GM19025 (cell line): ENCODE measurements at regions not wholly inside any gene's neighbourhood (a gene's known extent, or its start where the extent isn't known, plus 50 kb on each side); places are given as distances from the start of the nearest gene placed in this dataset.
"Not testable (repeated sequence)": the region's sequence is repeated elsewhere in the genome, so short reads cannot be mapped to it uniquely, and the experiment has no call there.

Source experiments
- ATAC-seq: cut with Tn5 transposase; IDR thresholded peaks from one replicate; pipeline ENCODE4 v1.9.1; 2021; ENCODE audit warnings: mild to moderate bottlenecking, low read depth, moderate library complexity; ENCODE audit not compliant: unreplicated experiment

DNA sequence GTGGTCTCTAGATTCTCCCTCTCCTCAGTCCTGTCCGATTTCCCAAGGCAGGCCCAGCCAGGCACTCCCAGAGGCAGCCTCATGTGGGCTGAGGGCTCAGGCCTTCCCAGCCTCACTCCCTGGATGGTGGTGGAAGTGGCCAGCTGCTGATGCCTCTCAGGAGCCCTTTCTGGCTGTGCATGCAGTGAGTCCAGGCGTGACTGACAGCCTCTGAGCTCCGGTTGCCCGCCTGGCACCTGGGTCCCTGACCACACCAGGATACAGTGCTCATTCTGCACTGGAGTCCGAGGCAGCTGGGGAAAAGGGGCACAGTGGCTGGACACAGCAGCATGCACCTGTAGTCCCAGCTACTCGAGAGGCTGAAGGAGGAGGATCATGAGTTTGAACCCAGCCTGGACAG, 132.6 kb downstream of the CUL2 start:
- no peak for ATAC-seq

DNA sequence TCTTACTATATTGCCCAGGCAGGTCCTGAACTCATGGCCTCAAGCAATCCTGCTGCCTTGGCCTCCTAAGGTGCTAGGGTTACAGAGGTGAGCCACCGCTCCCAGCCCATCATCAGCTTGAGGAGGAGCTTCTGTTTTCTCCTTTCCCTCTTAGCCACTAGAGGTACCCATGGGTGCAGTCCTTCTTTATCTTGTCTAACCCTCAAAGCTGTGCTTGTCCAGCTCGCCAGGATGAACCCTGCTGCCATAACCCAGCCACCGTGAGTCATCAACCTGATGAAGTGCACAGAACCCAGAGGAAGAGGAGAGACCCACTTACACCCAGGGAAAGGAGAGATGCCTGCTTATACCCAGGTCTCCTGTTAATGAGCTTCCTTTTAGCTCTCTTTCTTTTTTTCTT, 133.4 kb downstream of the CUL2 start:
- ATAC-seq, result no peak

GRCh38 chr10:34955391-34955790, 134.8 kb downstream of the CUL2 start:
- ATAC-seq, result no peak

DNA sequence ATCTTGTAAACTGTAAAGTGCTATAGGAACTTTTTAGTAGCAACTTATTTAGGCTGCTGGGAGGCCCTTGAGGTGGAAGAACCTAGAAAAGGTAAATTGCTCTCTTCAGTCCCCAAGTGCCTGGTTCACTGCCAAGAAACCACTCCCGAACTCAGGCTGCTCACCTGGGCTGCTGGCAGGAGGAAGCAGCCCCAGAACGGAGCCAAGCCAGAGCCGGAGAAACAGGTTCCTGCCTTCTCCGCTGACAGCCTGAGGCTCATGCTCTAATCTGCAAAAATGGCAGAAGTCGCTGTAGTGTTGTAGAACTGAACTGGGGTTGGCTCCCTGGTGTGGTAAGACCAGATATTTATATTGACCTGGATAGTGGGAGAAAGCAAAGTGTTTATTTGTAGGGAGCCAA, 136.0 kb downstream of the CUL2 start:
- ATAC-seq, result no peak

DNA sequence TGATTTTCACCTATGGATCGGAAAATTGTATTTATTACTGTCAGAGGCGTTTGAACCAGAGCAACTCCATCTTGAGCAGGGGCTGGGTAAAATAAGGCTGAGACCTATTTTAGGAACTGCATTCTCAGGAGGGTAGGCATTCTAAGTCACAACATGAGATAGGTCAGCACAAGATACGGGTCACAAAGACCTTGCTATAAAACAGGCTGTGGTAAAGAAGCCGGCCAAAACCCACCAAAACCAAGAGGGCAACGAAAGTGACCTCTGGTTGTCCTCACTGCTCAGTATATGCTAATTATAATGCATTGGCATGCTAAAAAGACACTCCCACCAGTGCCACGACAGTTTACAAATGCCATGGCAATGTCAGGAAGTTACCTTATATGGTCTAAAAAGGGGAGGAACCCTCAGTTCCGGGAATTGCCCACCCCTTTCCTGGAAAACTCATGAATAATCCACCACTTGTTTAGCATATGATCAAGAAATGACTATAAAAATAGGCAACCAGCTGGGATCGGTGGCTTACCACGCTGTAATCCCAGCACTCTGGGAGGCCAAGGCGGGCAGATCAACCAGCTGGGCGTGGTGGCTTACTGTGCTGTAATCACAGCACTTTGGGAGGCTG, 136.3 kb upstream of the PARD3 start:
- not testable (repeated sequence) for ATAC-seq

- ATAC-seq, result not testable (repeated sequence)
Measured at GRCh38 chr10:34945951-34946522, 130.9 kb upstream of the PARD3 start.

- peak; percentile 81 for ATAC-seq
Measured at GRCh38 chr10:34941471-34942357, 126.6 kb upstream of the PARD3 start.

DNA sequence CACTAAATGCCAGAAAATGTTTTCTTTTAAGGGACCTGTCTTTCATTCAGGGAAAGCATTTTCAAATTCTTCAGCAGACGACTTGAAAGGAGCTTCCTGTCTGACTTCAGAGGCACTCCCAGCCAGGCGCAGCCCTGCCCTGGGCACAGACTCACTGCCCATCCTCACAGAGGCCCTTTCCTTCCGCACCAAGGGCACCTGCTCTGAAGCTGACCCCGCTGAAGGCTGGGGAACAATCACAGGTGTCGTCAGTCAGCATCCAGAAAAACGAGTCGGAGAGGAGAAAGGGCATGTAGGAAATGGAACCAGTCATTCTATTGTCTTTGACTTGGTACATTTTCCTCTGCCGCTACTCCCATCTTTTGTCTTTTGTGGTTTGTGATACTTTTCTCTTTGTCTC, 125.3 kb upstream of the PARD3 start:
- no peak for ATAC-seq

GRCh38 chr10:34938399-34938670, 123.2 kb upstream of the PARD3 start:
- ATAC-seq, result no peak

DNA sequence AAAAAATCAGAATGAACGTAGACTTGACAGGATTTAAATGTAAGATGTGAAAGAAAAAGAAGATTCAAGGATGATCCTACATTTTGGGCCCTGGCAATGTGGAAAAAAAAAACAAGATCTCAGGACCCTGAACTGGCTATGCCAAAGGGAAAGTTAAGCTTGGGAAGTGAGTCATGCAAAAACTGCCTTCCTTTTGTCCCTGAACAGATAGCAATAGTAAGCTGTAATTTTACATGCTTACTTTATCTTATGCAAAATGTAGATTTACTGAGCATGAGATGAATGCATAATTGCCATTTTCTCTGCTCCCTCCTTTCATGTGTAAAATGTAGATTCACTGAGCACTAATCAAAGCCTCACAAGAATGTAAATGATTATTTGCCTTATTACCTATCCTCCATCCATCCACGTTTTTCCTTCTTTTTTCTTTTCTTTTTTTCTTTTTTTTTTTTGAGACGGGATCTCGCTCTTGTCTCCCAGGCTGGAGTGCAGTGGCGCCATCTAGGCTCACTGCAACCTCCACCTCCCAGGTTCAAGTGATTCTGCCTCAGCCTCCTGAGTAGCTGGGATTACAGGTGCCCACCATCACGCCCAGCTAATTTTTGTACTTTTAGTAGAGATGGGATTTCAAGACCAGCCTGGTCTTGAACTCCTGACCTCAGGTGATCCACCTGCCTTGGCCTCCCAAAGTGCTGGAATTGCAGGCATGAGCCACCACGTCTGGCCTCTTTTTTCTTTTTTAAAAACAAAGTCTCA, 122.7 kb upstream of the PARD3 start:
- not testable (repeated sequence) for ATAC-seq

DNA sequence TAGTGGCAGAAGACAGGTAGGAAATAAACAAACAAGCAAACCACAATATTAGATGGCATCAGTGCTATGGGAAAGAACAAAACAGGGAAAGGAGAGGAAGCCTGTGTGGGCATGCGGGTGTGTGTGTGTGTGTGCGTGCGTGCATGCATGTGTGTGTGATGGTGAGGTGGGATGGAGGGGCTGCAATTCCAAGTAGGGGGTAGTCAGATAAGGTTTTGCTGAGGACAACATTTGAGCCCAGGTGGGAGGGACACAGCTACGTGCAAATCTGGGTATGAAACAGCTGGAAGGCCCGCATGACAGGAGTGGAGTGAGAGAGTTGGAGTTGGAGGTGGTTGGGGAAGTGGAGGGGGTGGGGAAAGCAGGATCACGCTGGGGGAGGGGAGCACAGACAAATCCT, 121.0 kb upstream of the PARD3 start:
- no peak for ATAC-seq

DNA sequence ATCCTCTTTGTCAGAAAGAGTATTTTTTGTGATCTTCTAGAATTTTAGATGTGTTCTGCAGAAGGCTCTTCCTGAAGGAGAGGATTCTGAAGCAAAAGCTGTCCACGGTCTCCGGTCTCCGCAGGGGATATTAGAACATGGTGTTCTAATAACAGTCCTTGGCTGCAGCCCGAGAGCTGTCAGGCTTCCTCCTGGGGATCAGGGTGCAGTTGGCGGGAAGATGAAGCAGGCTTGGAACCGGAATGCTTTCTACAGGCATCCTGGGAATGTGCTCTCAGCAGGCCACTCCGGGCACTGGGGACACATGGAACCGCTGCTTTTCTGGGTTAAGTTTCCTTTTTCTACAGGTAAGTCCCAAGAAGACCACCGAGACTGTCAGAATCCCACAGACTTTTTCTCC, 118.6 kb upstream of the PARD3 start:
- no peak for ATAC-seq

DNA sequence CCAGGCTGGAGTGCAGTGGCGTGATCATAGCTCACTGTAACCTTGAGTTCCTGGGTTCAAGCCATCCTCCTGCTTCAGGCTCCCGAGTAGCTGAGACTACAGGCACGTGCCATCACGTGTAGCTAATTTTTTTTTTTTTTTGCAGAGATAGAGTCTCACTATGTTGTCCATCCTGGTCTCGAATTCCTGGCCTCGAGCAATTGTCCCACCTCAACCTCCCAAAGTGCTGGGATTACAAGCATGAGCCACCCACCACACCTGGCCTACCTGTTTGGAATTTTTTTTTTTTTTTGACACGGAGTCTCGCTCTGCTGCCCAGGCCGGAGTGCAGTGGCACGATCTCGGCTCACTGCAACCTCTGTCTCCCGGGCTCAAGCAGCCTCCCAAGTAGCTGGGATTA, 117.1 kb upstream of the PARD3 start:
- no peak for ATAC-seq

GRCh38 chr10:34931216-34931615, 116.1 kb upstream of the PARD3 start:
- no peak for ATAC-seq

DNA sequence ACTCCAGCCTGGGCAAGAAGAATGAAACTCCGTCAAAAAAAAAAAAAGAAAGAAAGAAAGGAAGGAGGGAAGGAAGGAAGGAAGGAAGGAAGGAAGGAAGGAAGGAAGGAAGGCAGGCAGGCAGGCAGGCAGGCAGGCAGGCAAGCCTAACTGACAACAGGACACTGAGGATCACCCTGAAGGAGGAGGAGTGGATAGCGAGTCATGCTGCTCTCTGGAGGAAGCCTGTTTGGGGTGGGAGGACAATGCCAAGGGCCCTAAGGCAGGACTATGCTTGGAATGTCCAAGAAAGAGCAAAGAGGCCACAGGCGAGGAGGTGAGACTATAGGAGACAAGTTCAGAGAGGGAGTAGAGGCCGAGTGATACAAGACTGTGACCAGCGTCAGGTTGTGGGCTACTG, 107.0 kb upstream of the PARD3 start:
- ATAC-seq, result no peak

GRCh38 chr10:34920578-34920977, 105.5 kb upstream of the PARD3 start:
- no peak for ATAC-seq

DNA sequence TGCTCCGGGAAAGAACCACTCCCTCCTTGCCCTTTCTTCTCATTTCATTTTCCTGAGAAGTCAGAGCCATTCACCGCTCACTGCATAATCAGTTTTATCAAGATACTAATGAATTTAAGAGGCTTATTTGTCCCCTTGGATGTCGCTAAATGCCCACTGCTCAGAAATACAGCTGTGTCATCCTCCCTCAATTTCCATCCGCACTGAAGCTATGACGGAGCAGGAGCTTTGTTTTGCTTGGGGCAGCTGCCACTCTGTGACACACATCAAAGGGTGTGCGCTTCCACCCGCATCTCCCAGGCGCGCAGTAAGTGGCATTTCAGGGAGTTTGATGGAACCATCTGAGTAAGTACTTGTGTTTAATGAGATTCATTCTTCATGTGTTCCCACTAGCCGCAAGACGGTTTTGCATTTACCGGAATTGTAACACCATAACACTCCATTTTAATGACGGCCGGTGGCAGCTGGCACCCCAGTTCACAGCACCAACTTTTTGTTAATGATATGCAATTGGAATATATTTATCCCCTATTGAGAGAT, 103.8 kb upstream of the PARD3 start:
- no peak for ATAC-seq

- no peak for ATAC-seq
Measured at GRCh38 chr10:34918060-34918775, 103.1 kb upstream of the PARD3 start.

- no peak for ATAC-seq
Measured at GRCh38 chr10:34916314-34916713, 101.2 kb upstream of the PARD3 start.

- ATAC-seq, result no peak
Measured at GRCh38 chr10:34912771-34913170, 97.7 kb upstream of the PARD3 start.
